NB4 (cell line): ENCODE measurements at regions not wholly inside any gene's neighbourhood (a gene's known extent, or its start where the extent isn't known, plus 50 kb on each side); places are given as distances from the start of the nearest gene placed in this dataset.

Experiments
- MYC ChIP-seq: IDR thresholded peaks from 2 replicates; pipeline ENCODE4 v1.6.1; 2011; ENCODE audit warnings: low read depth, low read length
- POLR2A ChIP-seq: IDR thresholded peaks from 2 replicates; pipeline ENCODE4 v1.6.1; 2011; ENCODE audit warnings: mild to moderate bottlenecking; ENCODE audit not compliant: insufficient read length; ENCODE audit errors: extremely low read depth
- TF ChIP-seq, protein P1 (sequence below): IDR thresholded peaks from one replicate; pipeline ENCODE4 v1.5.1; 2012; ENCODE audit warnings: low read depth, low read length
- TF ChIP-seq, protein P2 (sequence below): IDR thresholded peaks from 2 replicates; pipeline ENCODE4 v1.6.1; 2011; ENCODE audit warnings: low read depth, low read length

DNA sequence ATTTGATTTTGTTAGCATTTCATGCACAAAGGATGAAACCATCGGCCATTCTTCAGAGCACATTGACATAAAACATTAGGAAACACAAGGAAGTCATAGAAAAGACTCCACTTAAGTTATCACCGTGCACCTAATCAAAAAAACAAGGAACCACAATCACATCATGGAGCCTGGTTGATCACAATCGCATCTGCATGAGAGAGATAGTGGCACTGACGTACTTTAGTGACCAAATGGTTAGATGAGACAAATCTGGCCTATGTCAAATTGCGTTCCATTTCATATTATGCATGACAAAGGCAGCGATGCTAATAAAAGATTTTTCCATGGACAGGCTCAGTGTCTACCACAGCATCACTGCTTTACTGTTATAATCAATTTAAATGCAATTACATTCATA is 571.8 kb upstream of the ADGRL2 start:
- TF ChIP-seq, protein P1, sequence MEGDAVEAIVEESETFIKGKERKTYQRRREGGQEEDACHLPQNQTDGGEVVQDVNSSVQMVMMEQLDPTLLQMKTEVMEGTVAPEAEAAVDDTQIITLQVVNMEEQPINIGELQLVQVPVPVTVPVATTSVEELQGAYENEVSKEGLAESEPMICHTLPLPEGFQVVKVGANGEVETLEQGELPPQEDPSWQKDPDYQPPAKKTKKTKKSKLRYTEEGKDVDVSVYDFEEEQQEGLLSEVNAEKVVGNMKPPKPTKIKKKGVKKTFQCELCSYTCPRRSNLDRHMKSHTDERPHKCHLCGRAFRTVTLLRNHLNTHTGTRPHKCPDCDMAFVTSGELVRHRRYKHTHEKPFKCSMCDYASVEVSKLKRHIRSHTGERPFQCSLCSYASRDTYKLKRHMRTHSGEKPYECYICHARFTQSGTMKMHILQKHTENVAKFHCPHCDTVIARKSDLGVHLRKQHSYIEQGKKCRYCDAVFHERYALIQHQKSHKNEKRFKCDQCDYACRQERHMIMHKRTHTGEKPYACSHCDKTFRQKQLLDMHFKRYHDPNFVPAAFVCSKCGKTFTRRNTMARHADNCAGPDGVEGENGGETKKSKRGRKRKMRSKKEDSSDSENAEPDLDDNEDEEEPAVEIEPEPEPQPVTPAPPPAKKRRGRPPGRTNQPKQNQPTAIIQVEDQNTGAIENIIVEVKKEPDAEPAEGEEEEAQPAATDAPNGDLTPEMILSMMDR, result no peak
- TF ChIP-seq POLR2A, result no peak
- no peak for TF ChIP-seq MYC
- TF ChIP-seq, protein P2, sequence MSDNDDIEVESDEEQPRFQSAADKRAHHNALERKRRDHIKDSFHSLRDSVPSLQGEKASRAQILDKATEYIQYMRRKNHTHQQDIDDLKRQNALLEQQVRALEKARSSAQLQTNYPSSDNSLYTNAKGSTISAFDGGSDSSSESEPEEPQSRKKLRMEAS, result no peak
